NOMO-1 (cell line): ENCODE measurements at regions not wholly inside any gene's neighbourhood (a gene's known extent, or its start where the extent isn't known, plus 50 kb on each side); places are given as distances from the start of the nearest gene placed in this dataset.

Experiments used
- DNase-seq, 2 experiments: peaks; one replicate each; lab custom pipeline; 2025; ENCODE audit not compliant: unreplicated experiment in 2 of 2; lab: John Stamatoyannopoulos, UW

DNA sequence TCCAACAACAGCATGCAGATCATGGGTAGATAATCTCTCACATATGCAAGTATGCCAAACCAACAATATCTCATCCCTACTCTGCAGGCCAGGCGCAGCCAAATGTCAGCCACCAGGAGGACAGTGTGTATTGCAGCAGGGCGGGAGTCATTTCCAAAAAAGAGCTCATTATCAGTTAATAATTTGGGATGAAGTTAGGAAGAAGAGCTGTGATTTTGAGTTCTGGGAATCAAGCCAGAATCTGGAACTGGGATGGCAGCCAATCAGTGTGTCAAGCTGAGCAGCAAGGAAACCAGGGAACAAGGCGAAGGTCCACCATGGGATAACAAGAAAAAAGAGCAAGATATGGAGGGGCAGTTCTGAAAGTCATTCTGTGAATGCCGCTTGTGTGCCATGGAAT lies 88.2 kb upstream of the CAMK2D start:
- DNase-seq = no peak

DNA sequence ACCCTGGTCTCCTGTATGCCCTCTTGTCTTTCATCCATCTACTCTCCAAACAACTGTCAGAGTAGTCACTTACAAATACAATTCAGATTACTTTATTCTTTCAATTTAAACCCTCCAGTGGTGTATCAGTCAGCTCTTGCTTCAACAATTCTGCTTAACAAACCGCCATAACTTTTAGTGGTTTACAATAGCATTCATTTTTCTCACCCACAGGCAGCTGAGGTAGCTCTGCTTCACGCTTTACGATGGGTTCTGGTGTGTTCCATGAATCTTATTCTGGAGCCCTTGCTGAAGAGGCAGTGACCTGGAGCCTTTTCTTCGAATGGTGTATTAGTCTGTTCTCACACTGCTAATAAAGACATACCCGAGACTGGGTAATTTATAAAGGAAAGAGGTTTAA lies 86.2 kb upstream of the CAMK2D start:
- no peak for DNase-seq

GRCh38 chr4:113846433-113846832 lies 84.9 kb upstream of the CAMK2D start:
- no peak for DNase-seq

DNA sequence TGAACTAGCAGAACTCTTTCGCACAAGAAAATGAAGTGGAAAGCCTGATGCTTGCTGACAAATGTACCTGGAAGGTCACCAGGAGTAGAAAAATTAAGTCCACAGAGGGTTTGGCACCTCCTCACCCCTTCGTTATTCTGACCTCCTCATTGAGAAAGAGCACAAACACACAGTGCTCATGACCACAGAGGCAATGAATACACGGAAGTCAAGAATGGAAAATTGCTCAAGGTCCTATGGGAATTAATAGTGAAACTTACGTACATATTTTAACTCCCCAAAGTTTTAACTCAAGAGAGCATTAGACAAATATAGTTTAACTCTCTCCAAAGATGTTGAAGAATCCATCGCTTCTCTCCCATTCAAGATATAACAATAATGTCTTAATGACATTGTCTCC lies 83.6 kb upstream of the CAMK2D start:
- DNase-seq = no peak

- DNase-seq = no peak
These were observed 82.8 kb upstream of the CAMK2D start for GRCh38 chr4:113844369-113844768.

GRCh38 chr4:113840861-113841260 lies 79.3 kb upstream of the CAMK2D start:
- no peak for DNase-seq

GRCh38 chr4:113838460-113838859 lies 76.9 kb upstream of the CAMK2D start:
- peak in 1 of 2 experiments; percentile 37 for DNase-seq

DNA sequence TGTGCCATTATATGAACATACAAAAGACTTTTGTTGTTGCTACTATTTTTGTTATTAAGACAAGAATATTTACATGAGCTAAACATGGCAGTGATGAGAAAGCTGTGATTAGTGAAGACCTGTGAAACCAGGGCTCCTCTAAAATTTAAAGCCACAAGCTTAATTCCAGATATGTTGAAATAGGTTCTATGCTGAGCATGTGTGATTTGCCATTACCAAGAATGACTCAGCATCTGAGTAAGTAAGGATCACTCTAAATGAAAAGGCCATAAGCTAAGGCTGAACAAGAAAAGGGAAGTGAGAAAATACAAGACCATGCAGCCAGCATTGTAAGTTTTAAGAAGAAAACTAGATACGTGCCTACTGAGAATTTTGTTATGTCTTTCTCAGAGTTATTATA lies 75.9 kb upstream of the CAMK2D start:
- DNase-seq = peak; percentile 92 to 99

- DNase-seq = no peak
These were observed 73.5 kb upstream of the CAMK2D start for GRCh38 chr4:113835005-113835404.

- no peak for DNase-seq
These were observed 72.8 kb upstream of the CAMK2D start for GRCh38 chr4:113834298-113834697.

GRCh38 chr4:113832803-113833202 lies 71.3 kb upstream of the CAMK2D start:
- peak in 1 of 2 experiments; percentile 26 for DNase-seq

- DNase-seq = no peak
These were observed 69.9 kb upstream of the CAMK2D start for GRCh38 chr4:113831457-113831856.

DNA sequence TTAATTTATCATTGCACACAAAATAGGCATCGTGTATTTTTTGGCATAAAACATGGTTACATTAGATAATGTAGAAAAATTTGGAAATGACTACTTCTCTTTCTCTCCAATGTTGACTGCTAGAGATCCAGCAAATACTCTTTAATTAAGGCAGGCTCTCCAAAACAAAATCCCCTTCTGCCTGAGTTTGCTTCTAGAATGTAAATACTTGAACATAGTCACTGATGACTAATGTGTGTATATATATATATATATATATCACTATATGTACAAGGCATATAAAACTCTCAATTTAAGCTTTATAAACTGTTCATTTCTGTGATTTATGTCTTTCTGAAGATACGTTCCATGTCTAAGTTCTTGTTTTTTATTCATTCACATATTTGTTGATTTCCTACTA lies 67.2 kb upstream of the CAMK2D start:
- DNase-seq = no peak

DNA sequence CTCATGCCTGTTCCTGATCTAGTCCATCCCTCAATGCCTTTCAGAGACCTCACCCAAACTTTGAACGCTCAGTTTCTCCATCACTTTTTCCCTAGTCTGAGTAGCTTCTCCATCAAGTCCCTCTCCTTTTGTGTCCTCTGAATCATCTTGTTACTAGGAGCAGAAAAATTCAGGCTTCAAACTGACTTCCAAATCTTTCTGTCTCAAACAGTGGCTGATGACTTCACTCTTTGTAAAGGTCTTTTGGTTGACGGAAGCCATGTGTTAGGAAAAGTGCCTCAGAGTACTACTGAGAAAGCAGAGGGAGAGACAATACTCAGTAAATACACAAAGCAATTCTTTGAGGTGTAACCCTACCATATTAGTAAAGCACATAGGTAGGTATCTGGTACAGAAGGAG lies 65.7 kb upstream of the CAMK2D start:
- DNase-seq = no peak

- no peak for DNase-seq
These were observed 64.9 kb upstream of the CAMK2D start for GRCh38 chr4:113826421-113826820.

- peak; percentile 57 to 85 for DNase-seq
These were observed 63.7 kb upstream of the CAMK2D start for GRCh38 chr4:113825272-113825671.

DNA sequence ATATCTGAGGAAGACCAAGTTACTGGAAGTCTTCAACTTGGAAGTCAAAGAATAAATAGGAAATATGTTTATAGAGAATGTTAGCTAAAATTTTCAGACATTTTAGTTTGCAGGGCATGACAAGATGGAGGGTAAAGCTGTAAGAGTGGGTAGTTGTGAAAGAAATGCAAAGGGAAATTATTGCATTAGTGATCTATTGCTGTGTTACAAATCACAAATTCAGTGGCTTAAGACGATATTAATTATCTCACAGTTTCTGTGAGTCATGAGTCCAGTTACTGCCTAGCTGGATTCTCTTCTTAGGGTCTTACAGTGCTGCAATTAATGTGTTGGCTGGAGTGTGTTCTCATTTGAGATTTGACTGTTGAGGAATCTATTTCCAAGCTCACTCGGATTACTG lies 62.9 kb upstream of the CAMK2D start:
- DNase-seq = peak in 1 of 2 experiments; percentile 43

DNA sequence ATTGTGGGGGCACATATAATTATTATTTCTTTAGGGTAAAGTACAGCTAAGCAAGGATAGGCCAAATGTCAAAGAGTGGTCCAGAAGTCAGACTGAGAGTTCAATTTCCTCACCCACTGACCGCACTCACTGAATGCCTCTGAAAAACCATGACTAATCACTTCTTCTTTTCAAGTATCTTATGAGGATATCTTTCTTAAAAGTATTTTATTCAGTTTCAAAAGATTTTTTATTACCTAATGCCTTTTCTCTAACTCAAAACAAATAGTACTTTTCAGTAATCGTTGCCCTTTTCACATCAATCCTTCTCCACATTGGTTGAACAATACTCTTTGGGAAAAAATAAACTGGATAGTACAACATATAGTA lies 61.7 kb upstream of the CAMK2D start:
- peak; percentile 54 to 96 for DNase-seq

DNA sequence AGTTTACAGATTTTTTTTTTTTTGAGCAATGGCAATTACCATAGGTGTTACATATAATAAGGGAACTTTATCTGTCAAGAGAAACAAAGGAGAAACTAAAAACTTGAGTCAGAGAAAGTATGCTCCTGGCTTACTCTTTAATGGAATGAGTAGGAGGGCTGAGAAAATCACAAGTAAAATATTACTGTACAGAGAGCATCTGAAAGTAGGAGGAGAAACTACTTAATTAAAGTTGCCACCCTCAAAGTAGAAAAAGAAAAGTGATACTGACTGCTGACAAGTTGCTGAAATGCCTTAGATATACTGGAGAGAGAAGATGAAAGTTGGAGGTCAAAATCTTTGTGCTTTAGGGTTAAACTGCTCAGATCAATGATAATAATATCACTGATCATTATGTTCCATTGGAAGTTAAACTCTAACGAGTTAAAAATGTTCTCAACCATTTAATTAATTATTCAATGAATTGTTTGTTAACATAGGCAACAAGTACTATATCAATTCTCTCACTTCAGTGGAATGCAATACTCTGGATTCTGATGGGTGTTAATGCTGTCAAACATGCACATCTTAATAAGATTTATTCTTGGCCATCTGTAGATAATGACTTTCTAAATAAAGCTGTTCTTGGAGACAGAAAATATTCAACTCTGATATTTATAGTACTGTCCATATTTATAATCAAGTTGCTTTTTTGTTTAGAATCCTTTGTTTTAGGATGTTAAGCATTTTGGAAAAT lies 61.2 kb upstream of the CAMK2D start:
- no peak for DNase-seq

GRCh38 chr4:113821856-113822255 lies 60.3 kb upstream of the CAMK2D start:
- DNase-seq = no peak

GRCh38 chr4:113820108-113820507 lies 58.6 kb upstream of the CAMK2D start:
- DNase-seq = no peak

- peak in 1 of 2 experiments; percentile 69 for DNase-seq
These were observed 54.3 kb upstream of the CAMK2D start for GRCh38 chr4:113815826-113816225.

- peak in 1 of 2 experiments; percentile 76 for DNase-seq
These were observed 49.8 kb upstream of the CAMK2D start for GRCh38 chr4:113811359-113811758.
